Colonic mucosa (tissue), 4 donors: ENCODE measurements at regions not wholly inside any gene's neighbourhood (a gene's known extent, or its start where the extent isn't known, plus 50 kb on each side); places are given as distances from the start of the nearest gene placed in this dataset.

Source experiments
- DNase-seq: peaks from one replicate; pipeline ENCODE4 v3.0.0-alpha.2; 2020
- H3K27ac ChIP-seq: fragments of 200-600 bp; one replicate; pipeline ENCODE4 v1.8.0; 2021
- H3K27me3 ChIP-seq: fragments of 200-600 bp; one replicate; pipeline ENCODE4 v1.8.0; 2021
- H3K36me3 ChIP-seq: fragments of 200-600 bp; one replicate; pipeline ENCODE4 v1.8.0; 2021
- H3K4me1 ChIP-seq: fragments of 200-600 bp; one replicate; pipeline ENCODE4 v1.8.0; 2021; ENCODE audit warnings: mild to moderate bottlenecking
- H3K4me3 ChIP-seq: fragments of 200-600 bp; one replicate; pipeline ENCODE4 v1.8.0; 2021
- H3K9ac ChIP-seq, 2 donors: one replicate each; pipeline ENCODE4 v1.7.0; 2013; ENCODE audit warnings: control low read depth in 2 of 2, low read depth in 2 of 2, low read length in 2 of 2
- H3K9me3 ChIP-seq: fragments of 200-600 bp; one replicate; pipeline ENCODE4 v1.8.0; 2021
- intact Hi-C: fragments of 100-400 bp; cut with DNase I; formaldehyde crosslinking; loops from one replicate; pipeline ENCODE4 v1.14.1; 2022
- TF ChIP-seq, protein P1 (sequence below): fragments of 200-600 bp; IDR thresholded peaks from one replicate; pipeline ENCODE4 v1.8.0; 2022; ENCODE audit warnings: antibody characterized with exemption, mild to moderate bottlenecking
- donor health status: healthy.
- donor health status: DM: no; HTN: no; CAD: no.
- donor health status: DM: no; HTN: no; CAD: no.

DNA sequence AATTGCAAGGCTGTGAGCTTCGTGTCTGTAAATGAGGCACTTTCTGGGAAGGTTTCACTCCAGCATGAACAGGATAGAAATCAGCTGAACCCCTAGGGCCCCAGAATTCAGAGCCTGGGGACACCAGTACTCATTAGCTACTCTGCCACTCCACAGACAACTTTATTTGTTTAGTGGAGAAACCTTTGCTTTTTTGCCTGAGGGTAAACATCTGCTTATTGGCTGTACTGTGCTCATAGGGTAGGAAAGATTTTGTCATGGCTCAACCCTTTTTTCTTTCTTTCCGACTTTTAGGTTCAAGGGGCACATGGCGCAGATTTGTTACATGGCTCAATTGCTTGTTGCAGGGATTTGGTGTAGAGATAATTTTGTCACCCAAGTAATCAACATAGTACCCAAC lies 138.4 kb upstream of the BACE2 start:
- Histone ChIP-seq H3K27ac (no peak overlapping the region), H3K36me3 (no peaks in the 10 kb centered on the region), H3K4me1 (no peaks in the 10 kb centered on the region), H3K9ac (no peak overlapping the region), H3K4me3 (no peak overlapping the region), H3K9me3 (no peaks in the 10 kb centered on the region), H3K27me3 (no peaks in the 10 kb centered on the region)
- intact Hi-C loops, result no loop called here
- TF ChIP-seq, protein P1, sequence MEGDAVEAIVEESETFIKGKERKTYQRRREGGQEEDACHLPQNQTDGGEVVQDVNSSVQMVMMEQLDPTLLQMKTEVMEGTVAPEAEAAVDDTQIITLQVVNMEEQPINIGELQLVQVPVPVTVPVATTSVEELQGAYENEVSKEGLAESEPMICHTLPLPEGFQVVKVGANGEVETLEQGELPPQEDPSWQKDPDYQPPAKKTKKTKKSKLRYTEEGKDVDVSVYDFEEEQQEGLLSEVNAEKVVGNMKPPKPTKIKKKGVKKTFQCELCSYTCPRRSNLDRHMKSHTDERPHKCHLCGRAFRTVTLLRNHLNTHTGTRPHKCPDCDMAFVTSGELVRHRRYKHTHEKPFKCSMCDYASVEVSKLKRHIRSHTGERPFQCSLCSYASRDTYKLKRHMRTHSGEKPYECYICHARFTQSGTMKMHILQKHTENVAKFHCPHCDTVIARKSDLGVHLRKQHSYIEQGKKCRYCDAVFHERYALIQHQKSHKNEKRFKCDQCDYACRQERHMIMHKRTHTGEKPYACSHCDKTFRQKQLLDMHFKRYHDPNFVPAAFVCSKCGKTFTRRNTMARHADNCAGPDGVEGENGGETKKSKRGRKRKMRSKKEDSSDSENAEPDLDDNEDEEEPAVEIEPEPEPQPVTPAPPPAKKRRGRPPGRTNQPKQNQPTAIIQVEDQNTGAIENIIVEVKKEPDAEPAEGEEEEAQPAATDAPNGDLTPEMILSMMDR, result no peak
- DNase-seq, result no peak

DNA sequence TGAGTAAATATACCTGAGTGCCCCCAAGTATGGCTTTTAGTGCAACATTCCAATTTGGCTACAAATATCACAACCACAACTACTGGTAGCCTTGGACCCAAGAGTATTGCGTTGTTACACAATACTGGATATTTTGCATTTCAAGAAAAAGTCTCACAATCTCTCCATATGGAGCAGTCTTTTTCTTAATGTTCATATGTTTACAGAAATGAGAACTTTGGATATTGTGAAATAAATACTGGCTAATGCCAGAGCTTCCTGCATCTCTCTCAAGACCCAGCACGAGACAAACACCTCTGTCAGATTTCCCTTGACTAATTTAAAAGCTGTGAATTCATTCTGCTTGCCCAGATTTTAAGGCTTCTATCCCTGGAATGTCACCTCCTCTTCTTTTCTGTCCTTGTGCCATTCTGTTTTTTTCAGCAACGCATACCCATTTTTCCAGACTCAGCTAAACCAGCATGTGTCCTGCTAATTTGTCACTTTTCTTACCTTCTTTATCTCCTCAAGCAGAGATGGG lies 136.2 kb upstream of the BACE2 start:
- Histone ChIP-seq H3K36me3 (no peaks in the 10 kb centered on the region), H3K4me3 (no peak overlapping the region), H3K9me3 (no peaks in the 10 kb centered on the region), H3K27ac (no peak overlapping the region), H3K4me1 (no peaks in the 10 kb centered on the region), H3K27me3 (no peaks in the 10 kb centered on the region), H3K9ac (no peak overlapping the region)
- no peak for DNase-seq
- TF ChIP-seq, protein P1, result no peak
- intact Hi-C loops, result no loop called here

DNA sequence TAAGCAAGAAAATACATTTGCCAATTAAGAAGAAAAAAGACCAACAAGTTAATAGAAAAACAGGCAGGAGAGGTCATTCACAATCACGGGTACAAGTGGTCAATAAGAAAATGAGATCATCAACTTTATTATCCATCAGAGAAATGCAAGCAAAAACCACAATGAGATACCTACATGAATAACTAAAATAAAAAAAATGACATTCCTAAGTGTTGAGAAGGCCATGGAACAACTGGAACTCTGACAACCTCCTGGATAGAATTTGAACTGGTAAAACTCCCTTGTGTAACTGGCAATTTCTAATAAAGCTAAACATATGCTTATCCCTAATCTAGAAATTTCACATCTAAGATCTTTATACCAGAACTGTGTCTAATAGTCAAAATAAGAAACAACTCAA lies 135.4 kb upstream of the BACE2 start:
- Histone ChIP-seq H3K27ac (no peak overlapping the region), H3K36me3 (no peaks in the 10 kb centered on the region), H3K9me3 (no peaks in the 10 kb centered on the region), H3K9ac (no peak overlapping the region), H3K4me1 (no peaks in the 10 kb centered on the region), H3K4me3 (no peak overlapping the region), H3K27me3 (no peaks in the 10 kb centered on the region)
- TF ChIP-seq, protein P1, result no peak
- no peak for DNase-seq
- intact Hi-C loops, result no loop called here

DNA sequence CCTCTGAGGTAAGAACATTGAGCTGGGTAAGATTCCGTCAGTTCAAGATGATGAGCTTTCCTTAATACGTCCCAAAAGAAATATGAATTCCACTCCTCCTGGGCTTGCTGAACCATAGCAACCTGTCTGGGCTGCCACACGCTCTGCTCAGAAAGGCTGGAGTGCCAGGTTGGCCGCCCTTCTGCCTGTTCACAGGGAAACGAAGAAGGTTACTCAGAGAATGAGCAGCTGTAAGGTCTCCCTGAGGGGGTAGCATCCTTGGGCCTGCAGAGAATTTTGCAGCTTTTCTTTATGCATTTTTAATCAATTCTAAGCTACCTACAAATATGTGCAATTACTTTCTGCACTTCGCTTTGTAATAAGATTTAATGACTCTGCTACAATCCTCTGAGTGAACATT lies 130.7 kb upstream of the BACE2 start:
- Histone ChIP-seq H3K9me3 (no peaks in the 10 kb centered on the region), H3K36me3 (no peaks in the 10 kb centered on the region), H3K27ac (no peak overlapping the region), H3K9ac (no peak overlapping the region), H3K4me3 (no peak overlapping the region), H3K27me3 (no peaks in the 10 kb centered on the region), H3K4me1 (no peaks in the 10 kb centered on the region)
- TF ChIP-seq, protein P1, result no peak
- intact Hi-C loops, result no loop called here
- DNase-seq, result no peak

DNA sequence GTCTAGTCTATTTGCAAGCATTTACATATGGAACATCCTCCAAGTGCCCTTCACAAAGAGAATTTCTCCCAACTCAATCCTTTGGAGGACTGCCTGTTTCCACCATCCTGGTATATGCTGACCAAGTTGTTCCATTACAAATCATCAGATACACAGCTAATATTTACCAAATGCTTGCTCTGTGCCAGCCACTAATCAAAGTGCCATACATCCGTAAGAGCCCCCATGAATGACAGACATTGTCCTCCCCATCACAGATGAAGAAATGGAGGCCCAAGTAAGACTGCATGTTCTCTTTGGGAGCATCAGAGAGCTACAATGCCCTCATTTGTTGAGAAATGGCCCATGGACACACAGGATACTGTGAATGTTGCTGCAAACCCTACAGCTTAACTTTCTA lies 130.0 kb upstream of the BACE2 start:
- H3K36me3 ChIP-seq, result no peaks in the 10 kb centered on the region
- H3K4me1 ChIP-seq, result no peaks in the 10 kb centered on the region
- H3K27me3 ChIP-seq, result no peaks in the 10 kb centered on the region
- no peak overlapping the region for H3K27ac ChIP-seq
- H3K9me3 ChIP-seq, result no peaks in the 10 kb centered on the region
- H3K4me3 ChIP-seq, result no peak overlapping the region
- H3K9ac ChIP-seq, result no peak overlapping the region
- intact Hi-C loops, result no loop called here
- no peak for DNase-seq
- TF ChIP-seq, protein P1, result no peak

DNA sequence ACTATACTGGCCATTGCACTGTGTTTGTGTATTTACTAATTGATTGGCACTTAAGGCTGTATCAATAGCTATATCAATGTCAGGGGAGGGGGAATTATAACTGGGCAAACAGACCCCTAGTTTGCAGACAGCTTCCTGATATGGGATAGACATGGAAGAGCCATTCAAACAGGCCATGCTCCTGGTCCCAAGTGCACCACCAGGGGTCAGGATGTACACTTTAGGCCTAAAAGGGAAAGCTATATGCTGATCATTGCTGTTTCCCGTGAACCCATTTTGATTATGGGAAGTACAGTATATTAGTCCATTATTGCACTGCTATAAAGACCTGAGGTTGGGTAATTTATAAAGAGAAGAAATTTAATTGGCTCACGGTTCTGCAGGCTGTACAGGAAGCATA lies 124.9 kb upstream of the BACE2 start:
- TF ChIP-seq, protein P1, result no peak
- peaks cover 4% of the 10 kb centered on the region for H3K27me3 ChIP-seq
- no peak for DNase-seq
- intact Hi-C loops, result no loop called here
- no peaks in the 10 kb centered on the region for H3K9me3 ChIP-seq
- no peak overlapping the region for H3K9ac ChIP-seq
- H3K4me3 ChIP-seq, result no peak overlapping the region
- no peak overlapping the region for H3K27ac ChIP-seq
- no peaks in the 10 kb centered on the region for H3K36me3 ChIP-seq
- H3K4me1 ChIP-seq, result no peaks in the 10 kb centered on the region
